GM21786 (cell line): ENCODE measurements at regions not wholly inside any gene's neighbourhood (a gene's known extent, or its start where the extent isn't known, plus 50 kb on each side); places are given as distances from the start of the nearest gene placed in this dataset.

Experiments used
- ATAC-seq: cut with Tn5 transposase; IDR thresholded peaks from one replicate; pipeline ENCODE4 v1.9.1; 2021; ENCODE audit not compliant: unreplicated experiment

DNA sequence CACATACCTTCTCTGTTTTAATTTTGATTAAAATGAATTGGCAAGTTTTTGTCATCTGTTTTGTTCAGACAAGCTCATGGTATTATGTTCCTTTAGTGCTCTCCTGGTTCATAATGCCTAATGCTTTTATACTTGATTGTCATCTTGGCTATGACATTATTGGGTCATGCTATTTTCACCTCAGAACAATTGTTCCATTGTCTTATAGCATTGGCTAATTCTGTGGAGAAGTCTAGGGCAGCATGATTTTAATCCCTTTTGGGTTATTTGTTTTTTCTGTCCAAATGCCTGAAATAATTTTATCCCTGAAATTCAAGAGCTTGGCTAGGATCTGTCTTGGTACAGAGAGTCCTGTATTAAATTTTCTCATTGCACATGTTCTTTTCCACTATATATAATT is 83.8 kb upstream of the CCDC85A start:
- ATAC-seq, result no peak

DNA sequence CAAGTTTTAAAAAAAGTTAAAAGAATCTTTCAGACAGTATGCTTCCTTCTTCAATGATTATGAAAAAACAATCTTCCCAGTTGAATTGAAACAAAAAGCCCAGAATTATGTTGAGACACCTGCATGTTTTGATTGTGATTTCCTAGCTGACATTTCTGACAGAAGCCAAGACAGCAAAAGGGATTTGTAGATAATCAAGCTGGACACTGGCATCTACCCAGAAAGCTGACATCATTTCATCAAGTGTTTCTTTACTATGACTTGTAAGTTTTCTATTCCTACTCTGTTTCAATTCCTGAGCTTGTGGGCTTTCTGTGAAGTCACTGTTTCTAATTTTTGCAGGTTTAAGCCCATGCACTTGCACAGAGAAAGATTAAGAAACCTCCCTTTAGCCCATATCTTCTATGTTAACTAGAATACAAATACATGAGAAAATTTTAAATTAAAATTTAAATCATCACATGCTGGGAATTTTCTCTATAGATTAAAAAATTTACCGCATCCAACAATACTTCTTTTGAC is 82.9 kb upstream of the CCDC85A start:
- ATAC-seq, result no peak

DNA sequence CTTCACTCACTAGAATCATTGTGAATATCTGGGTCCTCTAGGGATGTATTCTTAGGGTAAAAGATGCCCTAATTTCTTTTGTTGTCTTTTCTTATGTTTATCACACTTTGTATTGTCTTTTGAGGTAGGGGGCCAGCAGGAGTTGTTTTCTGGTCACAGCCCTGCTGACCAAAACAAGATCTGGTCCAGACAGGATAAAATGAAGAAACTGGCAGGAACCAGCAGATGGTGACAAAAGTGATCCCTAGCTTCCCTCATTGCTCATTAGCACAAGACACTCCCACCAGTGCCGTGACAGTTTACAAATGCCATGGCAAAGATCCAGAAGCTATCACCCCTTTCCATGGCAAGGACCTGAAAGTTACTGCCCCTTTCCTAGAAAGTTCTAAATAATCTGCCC is 81.7 kb upstream of the CCDC85A start:
- no peak for ATAC-seq

DNA sequence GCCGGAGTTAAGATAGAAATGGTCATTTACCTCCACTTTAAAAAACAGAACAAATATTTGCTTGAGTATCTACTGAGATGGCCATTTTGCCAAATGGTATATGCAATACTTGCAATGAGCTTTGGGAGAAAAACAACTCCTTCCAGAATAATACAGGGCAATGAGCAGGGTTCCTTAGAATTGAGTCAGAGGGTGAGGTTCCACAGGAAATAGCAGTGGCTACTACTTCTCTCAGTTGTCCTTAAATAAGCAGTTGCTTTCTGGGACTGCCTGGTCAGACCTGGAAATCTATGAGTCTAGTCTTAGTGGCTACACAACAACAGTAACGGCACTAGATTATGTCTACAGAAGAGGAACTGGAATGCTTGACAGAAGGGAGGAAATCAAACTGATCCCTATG is 80.9 kb upstream of the CCDC85A start:
- ATAC-seq, result no peak

DNA sequence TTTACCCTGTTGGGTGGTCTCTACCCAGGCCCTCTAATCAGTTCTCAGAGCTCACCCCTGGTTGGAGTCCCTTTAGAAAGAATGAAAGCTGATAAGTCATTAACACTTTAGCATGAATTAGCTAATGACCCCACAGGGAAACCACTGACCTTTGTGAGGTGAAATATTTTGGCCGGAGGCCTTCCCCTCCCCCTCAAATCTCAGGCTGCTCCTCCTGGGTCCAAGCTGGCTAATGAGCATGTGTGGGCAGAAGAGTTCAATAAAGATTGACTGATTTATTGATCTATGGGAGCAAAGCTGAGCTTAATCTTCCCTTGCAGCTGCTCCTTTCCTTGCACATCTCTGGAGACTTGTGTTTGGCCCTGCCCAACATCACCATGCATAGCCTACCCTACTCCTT is 78.8 kb upstream of the CCDC85A start:
- no peak for ATAC-seq

DNA sequence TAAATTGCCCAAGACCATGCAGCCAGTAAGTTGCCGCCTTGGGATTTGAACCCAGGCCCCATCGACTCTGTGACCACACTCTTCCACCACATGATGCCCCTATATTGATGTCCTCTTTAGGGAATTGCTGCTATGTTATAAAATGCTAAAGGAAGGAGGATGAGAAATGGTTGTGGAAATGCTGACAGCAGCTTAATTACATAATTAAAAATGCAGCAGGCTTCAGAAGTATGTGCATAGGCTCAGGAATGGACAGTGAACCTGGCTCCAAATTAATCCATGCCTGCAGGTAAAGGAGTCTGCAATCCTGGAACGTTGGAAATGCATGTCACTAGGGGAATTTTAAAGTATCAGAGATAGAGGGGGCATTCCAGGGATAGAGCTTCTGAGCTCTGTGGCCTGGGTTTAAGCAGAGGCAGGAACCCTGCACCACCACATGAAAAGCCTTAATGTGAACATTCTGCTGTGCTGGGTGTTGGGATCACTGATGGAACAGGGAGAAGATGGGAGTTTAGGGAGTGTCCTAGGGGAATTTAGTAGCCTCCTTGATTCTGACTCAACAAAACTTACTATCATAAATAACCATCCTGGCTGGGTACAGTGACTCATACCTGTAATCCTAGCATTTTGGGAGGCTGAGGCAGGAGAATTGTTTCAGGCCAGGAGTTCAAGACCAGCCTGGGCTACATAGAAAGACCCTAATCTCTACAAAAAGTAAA is 76.1 kb upstream of the CCDC85A start:
- ATAC-seq, result no peak

- ATAC-seq, result no peak
Observed at GRCh38 chr2:56108806-56109205, 75.0 kb upstream of the CCDC85A start.

- no peak for ATAC-seq
Observed at GRCh38 chr2:56109994-56110393, 73.8 kb upstream of the CCDC85A start.

- ATAC-seq, result no peak
Observed at GRCh38 chr2:56113382-56113975, 70.3 kb upstream of the CCDC85A start.

GRCh38 chr2:56117764-56118163 is 66.0 kb upstream of the CCDC85A start:
- no peak for ATAC-seq

DNA sequence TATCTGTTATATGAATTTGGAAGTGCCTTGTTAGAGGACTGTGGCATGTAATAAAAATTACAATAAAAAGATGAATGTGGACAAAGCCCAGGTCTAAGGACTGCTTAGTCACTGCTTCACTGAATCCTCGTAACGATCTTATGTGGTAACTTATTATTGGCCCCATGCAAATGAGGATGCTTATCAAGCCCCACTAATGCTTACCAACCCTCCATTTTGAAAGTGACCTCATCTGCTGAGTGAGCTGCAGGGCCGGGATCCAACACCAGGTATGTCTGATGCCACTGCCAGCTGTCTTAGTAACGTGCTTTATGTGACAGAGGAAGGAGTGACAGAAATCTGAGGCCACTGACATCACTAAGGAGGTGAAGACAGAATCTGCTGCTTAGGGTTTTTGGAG is 65.3 kb upstream of the CCDC85A start:
- no peak for ATAC-seq

GRCh38 chr2:56121995-56122394 is 61.8 kb upstream of the CCDC85A start:
- no peak for ATAC-seq

DNA sequence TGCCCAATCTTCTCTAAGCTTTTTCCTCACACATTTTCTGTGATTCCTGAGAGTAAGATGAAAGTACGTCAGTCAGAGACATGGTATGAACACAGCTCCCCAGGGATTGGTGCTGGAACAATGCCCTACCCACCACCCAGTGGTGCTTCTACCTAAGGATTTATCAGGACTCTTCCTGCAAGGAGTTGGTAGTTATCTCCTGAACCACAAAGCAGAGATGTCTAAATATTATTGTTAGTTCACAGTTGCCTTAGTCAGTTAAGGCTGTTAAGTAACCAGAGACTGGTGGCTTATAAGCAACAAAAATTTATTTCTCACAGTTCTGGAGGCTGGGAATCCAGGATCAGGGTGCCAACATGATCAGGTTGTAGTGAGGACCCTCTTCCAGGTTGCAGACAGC is 60.3 kb upstream of the CCDC85A start:
- ATAC-seq, result no peak

GRCh38 chr2:56127010-56127409 is 56.8 kb upstream of the CCDC85A start:
- ATAC-seq, result no peak

GRCh38 chr2:56127463-56128152 is 56.2 kb upstream of the CCDC85A start:
- ATAC-seq, result no peak

- no peak for ATAC-seq
Observed at GRCh38 chr2:56128235-56128634, 55.6 kb upstream of the CCDC85A start.

GRCh38 chr2:56130463-56131070 is 53.2 kb upstream of the CCDC85A start:
- no peak for ATAC-seq

DNA sequence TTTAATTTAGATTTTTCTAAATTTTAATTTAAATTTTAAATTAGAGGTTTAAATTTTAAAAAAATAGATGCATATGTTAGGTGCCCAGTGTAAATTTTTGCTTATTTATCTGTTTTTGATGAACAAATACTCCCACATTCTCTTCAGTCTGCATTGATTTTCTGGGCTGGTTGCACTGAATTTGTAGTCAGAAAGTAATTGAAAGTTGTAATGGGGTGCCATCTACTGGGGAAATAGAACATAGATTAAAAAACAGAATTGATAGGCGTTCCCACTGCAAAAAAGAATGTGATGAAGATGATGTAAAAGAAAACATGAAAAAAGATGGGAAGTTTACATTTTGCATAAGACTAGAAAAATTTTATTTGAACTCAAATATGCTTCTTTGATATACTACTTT is 51.7 kb upstream of the CCDC85A start:
- ATAC-seq, result no peak

DNA sequence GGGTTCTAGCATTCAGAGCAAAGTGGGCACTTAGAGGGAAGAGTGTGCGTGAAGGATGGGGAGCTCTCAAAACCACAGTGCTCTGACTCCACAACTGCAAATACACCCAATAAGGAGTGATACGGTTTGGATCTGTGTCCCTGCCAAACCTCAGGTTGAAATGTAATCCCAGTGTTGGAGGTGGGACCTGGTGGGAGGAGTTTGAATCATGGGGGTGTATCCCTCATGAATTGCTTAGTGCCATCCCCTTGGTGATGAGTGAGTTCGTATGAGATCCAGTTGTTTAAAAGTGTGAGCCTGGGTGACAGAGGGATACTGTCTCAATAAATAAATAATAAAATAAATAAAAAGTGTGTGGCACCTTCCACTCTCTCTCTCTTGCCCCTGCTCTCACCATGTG is 50.3 kb upstream of the CCDC85A start:
- ATAC-seq, result no peak

DNA sequence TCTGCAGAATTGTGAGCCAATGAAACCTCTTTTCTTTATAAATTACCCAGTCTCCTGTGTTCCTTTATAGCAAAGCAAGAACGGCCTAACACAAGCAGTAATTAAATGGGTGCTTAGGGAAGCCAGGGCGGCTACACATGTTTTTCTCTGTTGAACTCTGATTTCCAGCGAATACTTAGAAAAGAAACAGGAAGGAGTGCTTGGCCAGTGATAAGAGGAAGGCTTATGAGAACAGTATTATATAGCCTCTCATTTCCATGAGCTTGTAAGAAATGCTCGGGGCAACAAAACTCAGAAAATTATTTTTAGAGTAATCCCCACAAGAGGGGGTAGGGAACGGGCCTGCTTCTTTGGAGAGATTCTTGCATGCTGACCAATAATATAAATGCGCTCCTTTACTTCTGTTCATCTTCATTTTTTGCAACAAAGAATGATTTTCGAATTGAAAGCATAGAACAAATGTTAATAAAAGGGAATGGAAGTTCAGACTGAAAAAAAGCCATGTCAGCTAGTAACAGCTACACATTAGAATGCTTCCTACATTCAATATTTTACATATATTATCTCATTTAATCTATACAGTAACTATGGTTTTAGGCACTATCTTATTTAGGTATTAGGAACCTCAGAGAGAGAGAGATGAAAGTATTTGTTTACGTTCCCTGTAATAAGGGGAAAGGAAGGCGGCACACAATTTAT is 49.7 kb upstream of the CCDC85A start:
- no peak for ATAC-seq
